PC-3 (cell line): ENCODE measurements at regions not wholly inside any gene's neighbourhood (a gene's known extent, or its start where the extent isn't known, plus 50 kb on each side); places are given as distances from the start of the nearest gene placed in this dataset.

ENCODE experiments used
- ATAC-seq: fragments of 200-7000 bp; cut with Tn5 transposase; 2 replicates; pipeline ENCODE4 v1.9.1; 2020; ENCODE audit warnings: mild to moderate bottlenecking, moderate library complexity
- BruUV-seq: library from RNA; stranded (reverse); fragments of 400-500 nt; replicated peaks from 2 replicates; lab custom pipeline; 2021; lab: Mats Ljungman, UMichigan
- CTCF ChIA-PET: fragments of 300-600 bp; sonication (Branson Sonifier 250); formaldehyde crosslinking; loops from one replicate; lab custom pipeline; 2022; ENCODE audit warnings: antibody characterized with exemption; lab: Charles Lee
- POLR2A ChIA-PET: fragments of 300-600 bp; sonication (Branson Sonifier 250); formaldehyde crosslinking; loops from one replicate; lab custom pipeline; 2022; ENCODE audit warnings: antibody characterized with exemption; ENCODE audit not compliant: unreplicated experiment; lab: Charles Lee
- DNase-seq: peaks from one replicate; pipeline ENCODE4 v3.0.0-alpha.2; 2015
- H2AFZ ChIP-seq: fragments of 300-600 bp; sonication (generic); 2 replicates; pipeline ENCODE4 v1.6.0; 2016; ENCODE audit warnings: antibody characterized with exemption, low read length
- H3F3A ChIP-seq: fragments of 300-600 bp; sonication (generic); one replicate; pipeline ENCODE4 v1.6.0; 2017; ENCODE audit warnings: antibody characterized with exemption, low read length, control low read depth, mild to moderate bottlenecking; ENCODE audit not compliant: unreplicated experiment
- H3K27ac ChIP-seq: fragments of 300-600 bp; sonication (generic); 2 replicates; pipeline ENCODE4 v1.5.1; 2016; ENCODE audit warnings: mild to moderate bottlenecking, low read length
- H3K27me3 ChIP-seq: fragments of 300-600 bp; sonication (generic); 2 replicates; pipeline ENCODE4 v1.6.1; 2016; ENCODE audit warnings: low read length, mixed read lengths
- H3K36me3 ChIP-seq: fragments of 300-600 bp; sonication (generic); 2 replicates; pipeline ENCODE4 v1.6.1; 2016; ENCODE audit warnings: low read depth, mixed run types, low read length, mixed read lengths
- H3K4me1 ChIP-seq: fragments of 300-600 bp; sonication (generic); 2 replicates; pipeline ENCODE4 v1.5.1; 2016; ENCODE audit warnings: low read length; ENCODE audit not compliant: insufficient read depth
- H3K4me2 ChIP-seq: fragments of 300-600 bp; sonication (generic); 2 replicates; pipeline ENCODE4 v1.6.0; 2016; ENCODE audit warnings: low read length
- H3K4me3 ChIP-seq: fragments of 300-600 bp; sonication (generic); 2 replicates; pipeline ENCODE4 v1.5.1; 2016; ENCODE audit warnings: mild to moderate bottlenecking, low read length, mixed read lengths
- H3K79me2 ChIP-seq: fragments of 300-600 bp; sonication (generic); 2 replicates; pipeline ENCODE4 v1.6.1; 2017; ENCODE audit warnings: low read length, mixed read lengths
- H3K9ac ChIP-seq: fragments of 300-600 bp; sonication (generic); 2 replicates; pipeline ENCODE4 v1.6.0; 2016; ENCODE audit warnings: mild to moderate bottlenecking, low read length
- H3K9me2 ChIP-seq: fragments of 300-600 bp; sonication (generic); replicated peaks from 2 replicates; pipeline ENCODE4 v1.6.1; 2016; ENCODE audit warnings: mixed run types, low read length, mixed read lengths
- H3K9me3 ChIP-seq: fragments of 300-600 bp; sonication (generic); 2 replicates; pipeline ENCODE4 v1.6.1; 2016; ENCODE audit warnings: low read length, mixed read lengths
- H4K20me1 ChIP-seq: fragments of 300-600 bp; sonication (generic); 2 replicates; pipeline ENCODE4 v1.6.1; 2016; ENCODE audit warnings: low read length, mixed read lengths
- EZH2 ChIP-seq: fragments of 300-600 bp; sonication (generic); IDR thresholded peaks from one replicate; pipeline ENCODE4 v1.6.1; 2017; ENCODE audit warnings: antibody characterized with exemption, mild to moderate bottlenecking, low read length; ENCODE audit not compliant: unreplicated experiment
- EZH2phosphoT487 ChIP-seq: fragments of 300-600 bp; sonication (generic); IDR thresholded peaks from 2 replicates; pipeline ENCODE4 v1.6.1; 2018; ENCODE audit warnings: mild to moderate bottlenecking, antibody characterized with exemption, low read length, borderline replicate concordance
- intact Hi-C: fragments of 100-400 bp; cut with micrococcal nuclease; formaldehyde crosslinking; loops from 2 replicates; pipeline ENCODE4 v1.9.0; 2023
- TF ChIP-seq, protein P1 (sequence below): fragments of 300-600 bp; sonication (generic); conservative IDR thresholded peaks from 2 replicates; pipeline ENCODE4 v1.5.1; 2017; ENCODE audit warnings: antibody characterized with exemption, low read depth, mild to moderate bottlenecking, low read length

DNA sequence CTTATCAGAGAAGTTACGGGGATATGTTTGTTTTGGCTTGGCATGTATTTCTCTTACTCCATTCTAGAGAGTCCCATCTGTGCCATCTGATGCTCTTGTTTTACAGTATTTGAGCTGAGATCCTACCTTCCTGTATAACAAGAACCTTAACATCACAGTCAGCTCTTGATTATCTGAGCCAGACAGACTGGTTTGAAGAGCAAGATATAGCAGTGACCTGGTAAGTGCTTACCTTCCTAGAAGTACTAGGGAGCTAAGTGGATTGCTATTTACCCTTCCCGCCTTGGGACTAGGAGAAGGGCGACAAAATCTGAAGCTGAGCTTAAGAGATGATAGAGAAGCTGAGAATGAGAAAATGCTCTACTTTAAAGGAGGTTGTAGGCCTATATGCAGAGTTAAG is 235.3 kb downstream of the CSNK2A3 start:
- no peak for ATAC-seq
- ChIA-PET POLR2A (no interaction called here), CTCF (no interaction called here)
- no TSS peak for BruUV-seq
- DNase-seq: no peak
- Histone ChIP-seq H3K9me2 (no peaks in the 10 kb centered on the region), H3K27ac (no peak overlapping the region), H3K4me1 (no peaks in the 10 kb centered on the region), H2AFZ (no peak overlapping the region), H3K27me3 (peaks cover 56% of the 10 kb centered on the region), H3K4me2 (no peak overlapping the region), H3K36me3 (no peaks in the 10 kb centered on the region), H4K20me1 (no peaks in the 10 kb centered on the region), H3K9ac (no peak overlapping the region), H3K9me3 (no peaks in the 10 kb centered on the region), H3F3A (no peaks in the 10 kb centered on the region), H3K4me3 (no peak overlapping the region), H3K79me2 (no peaks in the 10 kb centered on the region)
- TF ChIP-seq EZH2 (no peak), EZH2phosphoT487 (no peak)
- TF ChIP-seq, protein P1, sequence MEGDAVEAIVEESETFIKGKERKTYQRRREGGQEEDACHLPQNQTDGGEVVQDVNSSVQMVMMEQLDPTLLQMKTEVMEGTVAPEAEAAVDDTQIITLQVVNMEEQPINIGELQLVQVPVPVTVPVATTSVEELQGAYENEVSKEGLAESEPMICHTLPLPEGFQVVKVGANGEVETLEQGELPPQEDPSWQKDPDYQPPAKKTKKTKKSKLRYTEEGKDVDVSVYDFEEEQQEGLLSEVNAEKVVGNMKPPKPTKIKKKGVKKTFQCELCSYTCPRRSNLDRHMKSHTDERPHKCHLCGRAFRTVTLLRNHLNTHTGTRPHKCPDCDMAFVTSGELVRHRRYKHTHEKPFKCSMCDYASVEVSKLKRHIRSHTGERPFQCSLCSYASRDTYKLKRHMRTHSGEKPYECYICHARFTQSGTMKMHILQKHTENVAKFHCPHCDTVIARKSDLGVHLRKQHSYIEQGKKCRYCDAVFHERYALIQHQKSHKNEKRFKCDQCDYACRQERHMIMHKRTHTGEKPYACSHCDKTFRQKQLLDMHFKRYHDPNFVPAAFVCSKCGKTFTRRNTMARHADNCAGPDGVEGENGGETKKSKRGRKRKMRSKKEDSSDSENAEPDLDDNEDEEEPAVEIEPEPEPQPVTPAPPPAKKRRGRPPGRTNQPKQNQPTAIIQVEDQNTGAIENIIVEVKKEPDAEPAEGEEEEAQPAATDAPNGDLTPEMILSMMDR: no peak
- intact Hi-C loops: no loop called here

DNA sequence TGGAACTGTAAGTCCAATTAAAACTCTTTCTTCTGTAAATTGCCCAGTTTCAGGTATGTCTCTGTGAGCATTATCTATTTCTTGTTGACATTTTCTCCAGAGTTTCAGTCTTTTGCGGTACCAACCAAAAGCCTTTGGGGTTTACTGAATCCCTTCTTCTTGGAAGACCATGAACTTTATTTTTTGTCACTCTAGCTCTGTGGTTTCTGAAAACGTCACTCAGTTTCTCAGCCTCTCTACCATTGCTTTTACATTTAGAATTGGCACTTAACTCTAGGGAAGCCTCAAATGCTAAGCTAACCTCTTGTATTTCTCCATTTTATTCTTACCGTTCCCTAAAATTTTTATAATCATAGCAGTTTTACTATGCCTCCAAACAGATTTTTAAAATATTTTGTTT is 237.6 kb downstream of the CSNK2A3 start:
- H3F3A ChIP-seq: no peaks in the 10 kb centered on the region
- ATAC-seq (no peak), DNase-seq (no peak)
- H3K4me2 ChIP-seq: no peak overlapping the region
- H2AFZ ChIP-seq: no peak overlapping the region
- H3K4me1 ChIP-seq: no peaks in the 10 kb centered on the region
- no peak overlapping the region for H3K4me3 ChIP-seq
- ChIA-PET POLR2A (no interaction called here), CTCF (no interaction called here)
- TF ChIP-seq, protein P1: no peak
- no peak overlapping the region for H3K27ac ChIP-seq
- no peaks in the 10 kb centered on the region for H3K79me2 ChIP-seq
- intact Hi-C loops: no loop called here
- H3K9ac ChIP-seq: no peak overlapping the region
- no peaks in the 10 kb centered on the region for H4K20me1 ChIP-seq
- peaks cover 54% of the 10 kb centered on the region for H3K27me3 ChIP-seq
- no TSS peak for BruUV-seq
- H3K9me3 ChIP-seq: no peaks in the 10 kb centered on the region
- no peaks in the 10 kb centered on the region for H3K9me2 ChIP-seq
- no peaks in the 10 kb centered on the region for H3K36me3 ChIP-seq

DNA sequence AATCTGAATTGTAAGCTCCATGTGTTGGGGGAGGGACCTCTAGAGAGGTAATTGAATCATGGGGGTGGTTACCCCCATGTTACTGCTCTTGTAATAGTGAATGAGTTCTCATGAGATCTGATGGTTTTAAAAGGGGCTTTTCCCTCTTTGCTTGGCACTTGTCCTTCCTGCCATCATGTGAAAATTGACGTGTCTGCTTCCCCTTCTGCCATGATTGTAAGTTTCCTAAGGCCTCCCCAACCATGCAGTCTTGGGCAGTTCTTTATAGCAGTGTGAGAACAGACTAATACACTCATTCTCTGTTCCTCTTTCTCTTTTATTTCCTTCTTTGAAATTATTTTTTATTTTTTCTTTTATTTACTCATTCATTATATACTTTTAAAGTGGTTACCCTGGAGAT is 239.4 kb downstream of the CSNK2A3 start:
- Histone ChIP-seq H3K4me3 (no peak overlapping the region), H3K4me1 (no peaks in the 10 kb centered on the region), H3K4me2 (no peak overlapping the region), H3K79me2 (no peaks in the 10 kb centered on the region), H3K36me3 (no peaks in the 10 kb centered on the region), H3K27me3 (peaks cover 43% of the 10 kb centered on the region), H3K9me3 (no peaks in the 10 kb centered on the region), H3K9me2 (no peaks in the 10 kb centered on the region), H3F3A (no peaks in the 10 kb centered on the region), H4K20me1 (no peaks in the 10 kb centered on the region), H3K9ac (no peak overlapping the region), H2AFZ (no peak overlapping the region), H3K27ac (no peak overlapping the region)
- TF ChIP-seq, protein P1: no peak
- TF ChIP-seq EZH2 (no peak), EZH2phosphoT487 (no peak)
- ChIA-PET CTCF (no interaction called here), POLR2A (no interaction called here)
- DNase-seq (no peak), ATAC-seq (no peak)
- intact Hi-C loops: no loop called here
- no TSS peak for BruUV-seq
